ENCODE measurements at regions not wholly inside any gene's neighbourhood (a gene's known extent, or its start where the extent isn't known, plus 50 kb on each side); places are given as distances from the start of the nearest gene placed in this dataset.

GRCh38 chr3:104673981-104674380 is 692.7 kb upstream of the ALCAM start:
- Histone ChIP-seq H3K27me3 (ENCODE audit: control insufficient read depth, insufficient read depth, low read length) (no peaks in the 10 kb centered on the region), H3K36me3 (ENCODE audit: control insufficient read depth, insufficient read depth, low read length) (no peaks in the 10 kb centered on the region), H3K4me3 (ENCODE audit: low read depth, low read length) (no peak overlapping the region)
- no peak for DNase-seq (ENCODE audit: low read depth)
- POLR2A ChIA-PET: no interaction called here
- no peak for TF ChIP-seq CTCF (IDR thresholded peaks at IDR 0.05; ENCODE audit: insufficient read depth, low read depth, low read length)
- CTCF ChIA-PET: no interaction called here

GRCh38 chr3:104676241-104676640 is 690.5 kb upstream of the ALCAM start:
- Histone ChIP-seq H3K4me3 (ENCODE audit: low read depth, low read length) (no peak overlapping the region), H3K36me3 (ENCODE audit: control insufficient read depth, insufficient read depth, low read length) (no peaks in the 10 kb centered on the region), H3K27me3 (ENCODE audit: control insufficient read depth, insufficient read depth, low read length) (no peaks in the 10 kb centered on the region)
- DNase-seq (ENCODE audit: low read depth): no peak
- ChIA-PET POLR2A (no interaction called here), CTCF (no interaction called here)
- TF ChIP-seq CTCF (IDR thresholded peaks at IDR 0.05; ENCODE audit: insufficient read depth, low read depth, low read length): no peak

- no peak for DNase-seq (ENCODE audit: low read depth)
- POLR2A ChIA-PET: no interaction called here
- H3K36me3 ChIP-seq (ENCODE audit: control insufficient read depth, insufficient read depth, low read length): no peaks in the 10 kb centered on the region
- CTCF ChIA-PET: interaction anchor here (0.7 kb wide), 1 partner anchor 688 kb away, joined by 3 read pairs; the partner anchor contains the start of gene ALCAM
- H3K4me3 ChIP-seq (ENCODE audit: low read depth, low read length): no peak overlapping the region
- H3K27me3 ChIP-seq (ENCODE audit: control insufficient read depth, insufficient read depth, low read length): no peaks in the 10 kb centered on the region
- no peak for TF ChIP-seq CTCF (IDR thresholded peaks at IDR 0.05; ENCODE audit: insufficient read depth, low read depth, low read length)
Observed at GRCh38 chr3:104677932-104678331, 688.8 kb upstream of the ALCAM start.

- Histone ChIP-seq H3K36me3 (ENCODE audit: control insufficient read depth, insufficient read depth, low read length) (no peaks in the 10 kb centered on the region), H3K4me3 (ENCODE audit: low read depth, low read length) (no peak overlapping the region), H3K27me3 (ENCODE audit: control insufficient read depth, insufficient read depth, low read length) (no peaks in the 10 kb centered on the region)
- no peak for TF ChIP-seq CTCF (IDR thresholded peaks at IDR 0.05; ENCODE audit: insufficient read depth, low read depth, low read length)
- CTCF ChIA-PET: no interaction called here
- DNase-seq (ENCODE audit: low read depth): no peak
- POLR2A ChIA-PET: no interaction called here
Observed at GRCh38 chr3:104685492-104685891, 681.2 kb upstream of the ALCAM start.

GRCh38 chr3:104687362-104687761 is 679.3 kb upstream of the ALCAM start:
- ChIA-PET CTCF (no interaction called here), POLR2A (no interaction called here)
- Histone ChIP-seq H3K4me3 (ENCODE audit: low read depth, low read length) (no peak overlapping the region), H3K36me3 (ENCODE audit: control insufficient read depth, insufficient read depth, low read length) (no peaks in the 10 kb centered on the region), H3K27me3 (ENCODE audit: control insufficient read depth, insufficient read depth, low read length) (no peaks in the 10 kb centered on the region)
- DNase-seq (ENCODE audit: low read depth): no peak
- TF ChIP-seq CTCF (IDR thresholded peaks at IDR 0.05; ENCODE audit: insufficient read depth, low read depth, low read length): no peak

All from BJ (cell line).